AG09309 (cell line): ENCODE measurements at regions not wholly inside any gene's neighbourhood (a gene's known extent, or its start where the extent isn't known, plus 50 kb on each side); places are given as distances from the start of the nearest gene placed in this dataset.

ENCODE experiments used
- DNase-seq: peaks from one replicate; pipeline ENCODE4 v3.0.0-alpha.2; 2010; ENCODE audit warnings: low read depth
- H3K4me3 ChIP-seq: 2 replicates; pipeline ENCODE4 v1.5.1; 2011; ENCODE audit warnings: mild to moderate bottlenecking, low read depth, low read length, moderate library complexity; ENCODE audit not compliant: control insufficient read depth
- CTCF ChIP-seq: IDR thresholded peaks from 2 replicates; pipeline ENCODE4 v1.5.1; 2011; ENCODE audit warnings: mild to moderate bottlenecking, low read depth, low read length, inconsistent platforms; ENCODE audit not compliant: insufficient read depth, control insufficient read depth; ENCODE audit errors: missing control alignments

GRCh38 chr16:73286346-73287267 is 238.7 kb upstream of the ZFHX3 start:
- H3K4me3 ChIP-seq = no peak overlapping the region
- no peak for TF ChIP-seq CTCF
- DNase-seq = no peak

GRCh38 chr16:73285436-73286201 is 237.7 kb upstream of the ZFHX3 start:
- no peak for TF ChIP-seq CTCF
- no peak for DNase-seq
- H3K4me3 ChIP-seq = no peak overlapping the region

GRCh38 chr16:73280388-73280787 is 232.5 kb upstream of the ZFHX3 start:
- no peak overlapping the region for H3K4me3 ChIP-seq
- TF ChIP-seq CTCF = no peak
- DNase-seq = no peak

- DNase-seq = no peak
- TF ChIP-seq CTCF = no peak
- no peak overlapping the region for H3K4me3 ChIP-seq
Observed at GRCh38 chr16:73279451-73279850, 231.5 kb upstream of the ZFHX3 start.

- H3K4me3 ChIP-seq = no peak overlapping the region
- DNase-seq = no peak
- TF ChIP-seq CTCF = no peak
Observed at GRCh38 chr16:73277071-73277470, 229.1 kb upstream of the ZFHX3 start.

- no peak overlapping the region for H3K4me3 ChIP-seq
- no peak for DNase-seq
- no peak for TF ChIP-seq CTCF
Observed at GRCh38 chr16:73275448-73275847, 227.5 kb upstream of the ZFHX3 start.
